CD14-positive monocyte (primary cell): ENCODE measurements at regions not wholly inside any gene's neighbourhood (a gene's known extent, or its start where the extent isn't known, plus 50 kb on each side); places are given as distances from the start of the nearest gene placed in this dataset.

Experiments
- DNase-seq, 3 donors: peaks; one replicate each; pipeline ENCODE4 v3.0.0-alpha.2; 2011 to 2022
- H2AFZ ChIP-seq: 2 replicates; pipeline ENCODE4 v1.6.0; 2012; ENCODE audit warnings: mild to moderate bottlenecking, low read depth, low read length, inconsistent platforms; ENCODE audit not compliant: insufficient read depth, poor library complexity, severe bottlenecking
- H3K27ac ChIP-seq, 2 donors: 1 replicate in 1 of 2; 2 replicates in 1 of 2; pipeline ENCODE4 v1.5.1; 2012 to 2013; ENCODE audit warnings: low read length in 2 of 2, control low read depth in 1 of 2, inconsistent platforms in 1 of 2, low read depth in 1 of 2, mild to moderate bottlenecking in 1 of 2
- H3K27me3 ChIP-seq, 2 donors: one replicate each; pipeline versions ENCODE4 v1.6.0 to v1.6.1; 2011 to 2013; ENCODE audit warnings: low read length in 2 of 2; ENCODE audit not compliant: control insufficient read depth in 2 of 2, insufficient read depth in 2 of 2
- H3K36me3 ChIP-seq, 2 donors: replicated peaks in 1 of 2; 1 replicate in 1 of 2; 2 replicates in 1 of 2; pipeline versions ENCODE4 v1.5.1 to v1.6.1; 2012 to 2013; ENCODE audit warnings: low read length in 2 of 2, control low read depth in 1 of 2, inconsistent platforms in 1 of 2, mild to moderate bottlenecking in 1 of 2; ENCODE audit not compliant: insufficient read depth in 2 of 2, control insufficient read depth in 1 of 2
- H3K4me1 ChIP-seq, 2 donors: 1 replicate in 1 of 2; 2 replicates in 1 of 2; pipeline versions ENCODE4 v1.5.1 to v1.6.1; 2012 to 2013; ENCODE audit warnings: low read length in 2 of 2, control low read depth in 1 of 2, inconsistent platforms in 1 of 2, mild to moderate bottlenecking in 1 of 2, moderate library complexity in 1 of 2; ENCODE audit not compliant: insufficient read depth in 2 of 2, control insufficient read depth in 1 of 2
- H3K4me2 ChIP-seq: replicated peaks from 2 replicates; pipeline ENCODE3; 2012; ENCODE audit warnings: low read length, moderate library complexity, mild to moderate bottlenecking; ENCODE audit not compliant: poor library complexity, severe bottlenecking; ENCODE audit errors: extremely low read depth
- H3K4me3 ChIP-seq, 3 experiments: fragments of 200-600 bp in 1 of 3; sonication (generic) in 1 of 3; replicated peaks in 1 of 3; 1 replicate in 2 of 3; 2 replicates in 1 of 3; pipeline ENCODE4 v1.5.1; 2011 to 2013; ENCODE audit warnings: low read length in 3 of 3, mild to moderate bottlenecking in 3 of 3, control low read depth in 2 of 3, low read depth in 2 of 3, inconsistent platforms in 1 of 3, moderate library complexity in 1 of 3
- H3K79me2 ChIP-seq: 2 replicates; pipeline ENCODE4 v1.6.0; 2012; ENCODE audit warnings: mild to moderate bottlenecking, control low read depth, inconsistent platforms, low read length, moderate library complexity; ENCODE audit not compliant: insufficient read depth
- H3K9ac ChIP-seq: 2 replicates; pipeline ENCODE4 v1.6.0; 2017; ENCODE audit warnings: low read length, mild to moderate bottlenecking; ENCODE audit not compliant: insufficient read depth, poor library complexity, severe bottlenecking
- H3K9me3 ChIP-seq, 2 donors: replicated peaks in 1 of 2; 1 replicate in 1 of 2; 2 replicates in 1 of 2; pipeline versions ENCODE4 v1.5.1 to v1.6.1; 2012 to 2013; ENCODE audit warnings: low read length in 2 of 2, control low read depth in 1 of 2; ENCODE audit not compliant: control insufficient read depth in 1 of 2, insufficient read depth in 1 of 2
- H4K20me1 ChIP-seq: 2 replicates; pipeline ENCODE4 v1.6.0; 2012; ENCODE audit warnings: mild to moderate bottlenecking, low read length, control low read depth, moderate library complexity; ENCODE audit not compliant: insufficient read depth
- H3K27ac Mint-ChIP-seq, 7 donors: one replicate each; pipeline ENCODE4 v1.8.0; 2020; ENCODE audit warnings: mild to moderate bottlenecking in 7 of 7, mixed read lengths in 7 of 7, moderate library complexity in 6 of 7, inconsistent platforms in 2 of 7
- H3K27me3 Mint-ChIP-seq, 3 donors: one replicate each; pipeline ENCODE4 v1.8.0; 2021 to 2022; ENCODE audit warnings: low read depth in 3 of 3, mild to moderate bottlenecking in 3 of 3, mixed read lengths in 3 of 3, moderate library complexity in 3 of 3, inconsistent platforms in 1 of 3
- H3K36me3 Mint-ChIP-seq, 2 donors: one replicate each; pipeline ENCODE4 v1.8.0; 2020; ENCODE audit warnings: mixed read lengths in 2 of 2, inconsistent platforms in 1 of 2, mild to moderate bottlenecking in 1 of 2
- H3K4me1 Mint-ChIP-seq: one replicate; pipeline ENCODE4 v1.8.0; 2020; ENCODE audit warnings: mild to moderate bottlenecking, mixed read lengths
- H3K4me3 Mint-ChIP-seq, 2 donors: one replicate each; pipeline ENCODE4 v1.8.0; 2020; ENCODE audit warnings: mild to moderate bottlenecking in 2 of 2, mixed read lengths in 2 of 2, moderate library complexity in 1 of 2
- H3K9me3 Mint-ChIP-seq, 7 donors: one replicate each; pipeline ENCODE4 v1.8.0; 2020 to 2022; ENCODE audit warnings: mixed read lengths in 7 of 7, mild to moderate bottlenecking in 6 of 7, moderate library complexity in 6 of 7, inconsistent platforms in 2 of 7
- CTCF ChIP-seq: fragments of 200-600 bp; IDR thresholded peaks from one replicate; pipeline ENCODE4 v1.8.0; 2022; ENCODE audit warnings: antibody characterized with exemption, mild to moderate bottlenecking
- WGBS: methylation state at CpG from one replicate; pipeline ENCODE4 v1.1.5; 2013; ENCODE audit warnings: missing lambda C conversion rate; ENCODE audit not compliant: insufficient coverage; 5-methylcytosine and 5-hydroxymethylcytosine counted together
- intact Hi-C, 2 donors: fragments of 100-400 bp; cut with micrococcal nuclease; formaldehyde crosslinking; loops; one replicate each; pipeline versions ENCODE4 v1.15.0 to v1.15.1; 2023

- peaks cover 0 to 1% (median 0%) of the 10 kb centered on the region in 3 donors for H3K27me3 Mint-ChIP-seq
- Histone ChIP-seq H3K4me2 (no peak overlapping the region), H3K27me3 (no peaks in the 10 kb centered on the region), H3K27ac (no peak overlapping the region), H3K4me3 (no peak overlapping the region), H2AFZ (no peak overlapping the region), H4K20me1 (no peaks in the 10 kb centered on the region), H3K36me3 (no peaks in the 10 kb centered on the region), H3K9ac (no peak overlapping the region), H3K4me1 (peaks cover 0 to 3% of the 10 kb centered on the region in 2 donors), H3K9me3 (no peaks in the 10 kb centered on the region), H3K79me2 (no peaks in the 10 kb centered on the region)
- peaks cover 0 to 1% (median 0%) of the 10 kb centered on the region in 7 donors for H3K9me3 Mint-ChIP-seq
- no peak overlapping the region for H3K27ac Mint-ChIP-seq
- intact Hi-C loops = no loop called here
- TF ChIP-seq CTCF = no peak
- DNase-seq = no peak
- H3K36me3 Mint-ChIP-seq = no peaks in the 10 kb centered on the region
- H3K4me1 Mint-ChIP-seq = peaks cover 15% of the 10 kb centered on the region
- H3K4me3 Mint-ChIP-seq = no peak overlapping the region
Measured at GRCh38 chr9:81080900-81081299, 608.4 kb downstream of the TLE1 start.

- no peak overlapping the region for H3K9ac ChIP-seq
- H3K79me2 ChIP-seq = no peaks in the 10 kb centered on the region
- no peaks in the 10 kb centered on the region for H4K20me1 ChIP-seq
- H3K9me3 ChIP-seq = no peaks in the 10 kb centered on the region
- peaks cover 0 to 3% of the 10 kb centered on the region in 2 donors for H3K4me1 ChIP-seq
- TF ChIP-seq CTCF = no peak
- intact Hi-C loops = no loop called here
- WGBS = no CpG with 5 or more reads among the region's 2 CpGs
- H3K27ac ChIP-seq = no peak overlapping the region
- H3K4me3 ChIP-seq = no peak overlapping the region
- no peaks in the 10 kb centered on the region for H3K36me3 Mint-ChIP-seq
- H3K27ac Mint-ChIP-seq = no peak overlapping the region
- DNase-seq = no peak
- no peak overlapping the region for H3K4me2 ChIP-seq
- H3K27me3 ChIP-seq = no peaks in the 10 kb centered on the region
- H3K4me3 Mint-ChIP-seq = no peak overlapping the region
- H3K4me1 Mint-ChIP-seq = peaks cover 15% of the 10 kb centered on the region
- peaks cover 0 to 1% (median 0%) of the 10 kb centered on the region in 3 donors for H3K27me3 Mint-ChIP-seq
- H2AFZ ChIP-seq = no peak overlapping the region
- H3K36me3 ChIP-seq = no peaks in the 10 kb centered on the region
- peaks cover 0 to 1% (median 0%) of the 10 kb centered on the region in 7 donors for H3K9me3 Mint-ChIP-seq
Measured at GRCh38 chr9:81080185-81080584, 609.2 kb downstream of the TLE1 start.
